Activated gamma-delta T cell treated with anti-CD3 and anti-CD28 coated beads, Interleukin-2, amount 50 U/mL, for 16 hours (primary cell): ENCODE measurements at regions not wholly inside any gene's neighbourhood (a gene's known extent, or its start where the extent isn't known, plus 50 kb on each side); places are given as distances from the start of the nearest gene placed in this dataset.

Source experiments
- DNase-seq: peaks from one replicate; pipeline ENCODE4 v3.0.0-alpha.2; 2020; ENCODE audit warnings: low read depth

GRCh38 chr7:25557379-25557917 lies 329.2 kb upstream of the NPVF start:
- DNase-seq, result no peak

GRCh38 chr7:25557930-25558329 lies 329.6 kb upstream of the NPVF start:
- DNase-seq, result no peak

- no peak for DNase-seq
Observed at GRCh38 chr7:25558605-25559004, 330.3 kb upstream of the NPVF start.

- no peak for DNase-seq
Observed at GRCh38 chr7:25559581-25560367, 331.5 kb upstream of the NPVF start.

- no peak for DNase-seq
Observed at GRCh38 chr7:25562673-25563182, 334.4 kb upstream of the NPVF start.

- no peak for DNase-seq
Observed at GRCh38 chr7:25565002-25565401, 336.7 kb upstream of the NPVF start.

GRCh38 chr7:25565949-25566348 lies 337.7 kb upstream of the NPVF start:
- peak; percentile 58 for DNase-seq

GRCh38 chr7:25567430-25567829 lies 339.1 kb upstream of the NPVF start:
- DNase-seq, result no peak

- no peak for DNase-seq
Observed at GRCh38 chr7:25569765-25570164, 341.5 kb upstream of the NPVF start.

GRCh38 chr7:25572423-25572822 lies 344.1 kb upstream of the NPVF start:
- no peak for DNase-seq

GRCh38 chr7:25574828-25575227 lies 346.5 kb upstream of the NPVF start:
- no peak for DNase-seq

GRCh38 chr7:25575634-25576033 lies 347.3 kb upstream of the NPVF start:
- no peak for DNase-seq

GRCh38 chr7:25578991-25579777 lies 350.9 kb upstream of the NPVF start:
- DNase-seq, result no peak

- no peak for DNase-seq
Observed at GRCh38 chr7:25579778-25580075, 351.4 kb upstream of the NPVF start.

- no peak for DNase-seq
Observed at GRCh38 chr7:25580141-25580540, 351.9 kb upstream of the NPVF start.

- DNase-seq, result no peak
Observed at GRCh38 chr7:25583621-25584020, 355.3 kb upstream of the NPVF start.

GRCh38 chr7:25584112-25584938 lies 356.0 kb upstream of the NPVF start:
- no peak for DNase-seq

- no peak for DNase-seq
Observed at GRCh38 chr7:25586513-25586912, 358.2 kb upstream of the NPVF start.

GRCh38 chr7:25594122-25594521 lies 365.8 kb upstream of the NPVF start:
- DNase-seq, result no peak

GRCh38 chr7:25594728-25595127 lies 366.4 kb upstream of the NPVF start:
- DNase-seq, result no peak

- DNase-seq, result no peak
Observed at GRCh38 chr7:25595996-25596395, 367.7 kb upstream of the NPVF start.

GRCh38 chr7:25596443-25596842 lies 368.2 kb upstream of the NPVF start:
- DNase-seq, result no peak
